NAMALWA (cell line): ENCODE measurements at regions not wholly inside any gene's neighbourhood (a gene's known extent, or its start where the extent isn't known, plus 50 kb on each side); places are given as distances from the start of the nearest gene placed in this dataset.

ENCODE experiments used
- DNase-seq: peaks from one replicate; pipeline ENCODE4 v3.0.0-alpha.2; 2015; ENCODE audit warnings: low spot score

GRCh38 chr3:117463276-117464115 is 753.9 kb downstream of the TUSC7 start:
- DNase-seq = no peak

- no peak for DNase-seq
These were observed 762.3 kb downstream of the TUSC7 start for GRCh38 chr3:117471831-117472230.

- no peak for DNase-seq
These were observed 764.5 kb downstream of the TUSC7 start for GRCh38 chr3:117473981-117474538.

- DNase-seq = no peak
These were observed 767.0 kb downstream of the TUSC7 start for GRCh38 chr3:117476572-117476971.

- no peak for DNase-seq
These were observed 767.7 kb downstream of the TUSC7 start for GRCh38 chr3:117477214-117477755.

- DNase-seq = no peak
These were observed 769.5 kb downstream of the TUSC7 start for GRCh38 chr3:117479095-117479494.

GRCh38 chr3:117480525-117480924 is 770.9 kb downstream of the TUSC7 start:
- DNase-seq = no peak

- no peak for DNase-seq
These were observed 771.4 kb downstream of the TUSC7 start for GRCh38 chr3:117480972-117481371.

- no peak for DNase-seq
These were observed 774.3 kb downstream of the TUSC7 start for GRCh38 chr3:117483839-117484238.

GRCh38 chr3:117485841-117486240 is 776.3 kb downstream of the TUSC7 start:
- no peak for DNase-seq

GRCh38 chr3:117486719-117487716 is 777.4 kb downstream of the TUSC7 start:
- DNase-seq = no peak

- no peak for DNase-seq
These were observed 779.4 kb downstream of the TUSC7 start for GRCh38 chr3:117488983-117489382.

GRCh38 chr3:117489663-117490079 is 780.1 kb downstream of the TUSC7 start:
- DNase-seq = no peak

- no peak for DNase-seq
These were observed 781.1 kb downstream of the TUSC7 start for GRCh38 chr3:117490716-117491115.

GRCh38 chr3:117495620-117496019 is 786.0 kb downstream of the TUSC7 start:
- no peak for DNase-seq

GRCh38 chr3:117499189-117499870 is 789.8 kb downstream of the TUSC7 start:
- DNase-seq = no peak

- DNase-seq = no peak
These were observed 798.4 kb downstream of the TUSC7 start for GRCh38 chr3:117507958-117508357.

GRCh38 chr3:117509858-117510257 is 800.3 kb downstream of the TUSC7 start:
- DNase-seq = no peak

- no peak for DNase-seq
These were observed 800.8 kb downstream of the TUSC7 start for GRCh38 chr3:117510396-117510795.

- no peak for DNase-seq
These were observed 803.4 kb downstream of the TUSC7 start for GRCh38 chr3:117512975-117513374.

- no peak for DNase-seq
These were observed 805.7 kb downstream of the TUSC7 start for GRCh38 chr3:117515309-117515708.

- no peak for DNase-seq
These were observed 808.8 kb downstream of the TUSC7 start for GRCh38 chr3:117518364-117518763.
